ENCODE measurements at regions not wholly inside any gene's neighbourhood (a gene's known extent, or its start where the extent isn't known, plus 50 kb on each side); places are given as distances from the start of the nearest gene placed in this dataset.

- in situ Hi-C loops (cut with MboI; ENCODE audit: low sequenced_read_pairs in 4 of 4), result no loop called here
- no peak overlapping the region for H3K4me3 ChIP-seq
- no peak for TF ChIP-seq POLR2A (IDR thresholded peaks at IDR 0.05)
- TF ChIP-seq CTCF (IDR thresholded peaks at IDR 0.05 in 4 of 5, conservative IDR thresholded peaks at IDR 0.05 in 1 of 5), result no peak
- DNase-seq, result no peak
- no peak for ATAC-seq
- no peaks in the 10 kb centered on the region for H3K27me3 ChIP-seq
- H3K9me3 ChIP-seq, result no peaks in the 10 kb centered on the region
- no peak overlapping the region for H3K27ac ChIP-seq
- intact Hi-C loops (cut with DNase I; ENCODE audit: low total_unique reads), result no loop called here
- H3K4me1 ChIP-seq, result no peaks in the 10 kb centered on the region
- H3K36me3 ChIP-seq, result no peaks in the 10 kb centered on the region
Observed at GRCh38 chr1:229710746-229711145, 84.7 kb downstream of the URB2 start.

GRCh38 chr1:229714306-229714705, 88.3 kb downstream of the URB2 start:
- no peak for ATAC-seq
- in situ Hi-C loops (cut with MboI; ENCODE audit: low sequenced_read_pairs in 4 of 4) (no loop called here), intact Hi-C loops (cut with DNase I; ENCODE audit: low total_unique reads) (no loop called here)

GRCh38 chr1:229714964-229715603, 89.0 kb downstream of the URB2 start:
- TF ChIP-seq POLR2A (IDR thresholded peaks at IDR 0.05), result no peak
- TF ChIP-seq CTCF (IDR thresholded peaks at IDR 0.05 in 4 of 5, conservative IDR thresholded peaks at IDR 0.05 in 1 of 5), result no peak
- no peak overlapping the region for H3K27ac ChIP-seq
- H3K4me3 ChIP-seq, result no peak overlapping the region
- DNase-seq (no peak), ATAC-seq (no peak)
- H3K4me1 ChIP-seq, result no peaks in the 10 kb centered on the region
- in situ Hi-C loops (cut with MboI; ENCODE audit: low sequenced_read_pairs in 4 of 4) (no loop called here), intact Hi-C loops (cut with DNase I; ENCODE audit: low total_unique reads) (no loop called here)
- H3K27me3 ChIP-seq, result no peaks in the 10 kb centered on the region
- H3K9me3 ChIP-seq, result no peaks in the 10 kb centered on the region
- no peaks in the 10 kb centered on the region for H3K36me3 ChIP-seq

More at GRCh38 chr1:229714306-229714705, 88.3 kb downstream of the URB2 start:
- H3K4me3 ChIP-seq, result no peak overlapping the region
- no peak for TF ChIP-seq CTCF (IDR thresholded peaks at IDR 0.05 in 4 of 5, conservative IDR thresholded peaks at IDR 0.05 in 1 of 5)
- TF ChIP-seq POLR2A (IDR thresholded peaks at IDR 0.05), result no peak
- no peak overlapping the region for H3K27ac ChIP-seq
- H3K36me3 ChIP-seq, result no peaks in the 10 kb centered on the region
- no peaks in the 10 kb centered on the region for H3K9me3 ChIP-seq
- no peak for DNase-seq
- H3K4me1 ChIP-seq, result no peaks in the 10 kb centered on the region
- no peaks in the 10 kb centered on the region for H3K27me3 ChIP-seq

GRCh38 chr1:229716069-229716468, 90.0 kb downstream of the URB2 start:
- TF ChIP-seq POLR2A (IDR thresholded peaks at IDR 0.05) (no peak), CTCF (IDR thresholded peaks at IDR 0.05 in 4 of 5, conservative IDR thresholded peaks at IDR 0.05 in 1 of 5) (no peak)
- Histone ChIP-seq H3K9me3 (no peaks in the 10 kb centered on the region), H3K36me3 (no peaks in the 10 kb centered on the region), H3K27me3 (no peaks in the 10 kb centered on the region), H3K27ac (no peak overlapping the region), H3K4me1 (no peaks in the 10 kb centered on the region), H3K4me3 (no peak overlapping the region)
- DNase-seq (no peak), ATAC-seq (no peak)
- in situ Hi-C loops (cut with MboI; ENCODE audit: low sequenced_read_pairs in 4 of 4), result no loop called here
- intact Hi-C loops (cut with DNase I; ENCODE audit: low total_unique reads), result no loop called here

DNA sequence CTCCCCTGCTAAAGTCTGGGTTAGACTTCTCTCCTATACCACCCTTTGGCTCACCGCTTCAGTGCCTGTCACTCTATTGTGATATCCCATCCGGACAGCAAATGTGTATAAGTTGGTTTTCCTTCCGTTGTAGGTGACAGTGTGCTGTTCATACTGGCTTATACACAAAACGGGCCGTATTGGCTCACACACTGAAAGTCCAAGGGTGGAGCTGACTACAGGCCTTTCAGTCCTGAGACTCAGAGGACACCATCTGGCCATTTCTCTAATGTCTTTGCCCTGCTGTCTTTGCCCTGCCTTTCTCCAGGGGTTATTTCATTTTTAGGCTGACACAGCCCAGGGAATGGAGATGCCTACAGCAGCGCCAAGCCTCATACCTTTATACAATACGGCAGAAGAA, 90.7 kb downstream of the URB2 start:
- TF ChIP-seq CTCF (IDR thresholded peaks at IDR 0.05 in 4 of 5, conservative IDR thresholded peaks at IDR 0.05 in 1 of 5) (no peak), POLR2A (IDR thresholded peaks at IDR 0.05) (no peak)
- peaks cover 0 to 5% (median 0%) of the 10 kb centered on the region in 3 donors for H3K9me3 ChIP-seq
- no peak for DNase-seq
- intact Hi-C loops (cut with DNase I; ENCODE audit: low total_unique reads) (no loop called here), in situ Hi-C loops (cut with MboI; ENCODE audit: low sequenced_read_pairs in 4 of 4) (no loop called here)
- no peak for ATAC-seq
- H3K27me3 ChIP-seq, result no peaks in the 10 kb centered on the region
- no peaks in the 10 kb centered on the region for H3K4me1 ChIP-seq
- no peak overlapping the region for H3K27ac ChIP-seq
- H3K36me3 ChIP-seq, result no peaks in the 10 kb centered on the region
- H3K4me3 ChIP-seq, result no peak overlapping the region
